GM10266 (cell line): ENCODE measurements at regions not wholly inside any gene's neighbourhood (a gene's known extent, or its start where the extent isn't known, plus 50 kb on each side); places are given as distances from the start of the nearest gene placed in this dataset.

Experiments
- DNase-seq: peaks from one replicate; pipeline ENCODE4 v3.0.0; 2012; ENCODE audit errors: extremely low spot score
- TF ChIP-seq, protein P1 (sequence below): IDR thresholded peaks from 2 replicates; pipeline ENCODE4 v1.5.1; 2012; ENCODE audit warnings: mild to moderate bottlenecking, low read depth; ENCODE audit not compliant: control insufficient read depth, insufficient read depth; ENCODE audit errors: missing control alignments

DNA sequence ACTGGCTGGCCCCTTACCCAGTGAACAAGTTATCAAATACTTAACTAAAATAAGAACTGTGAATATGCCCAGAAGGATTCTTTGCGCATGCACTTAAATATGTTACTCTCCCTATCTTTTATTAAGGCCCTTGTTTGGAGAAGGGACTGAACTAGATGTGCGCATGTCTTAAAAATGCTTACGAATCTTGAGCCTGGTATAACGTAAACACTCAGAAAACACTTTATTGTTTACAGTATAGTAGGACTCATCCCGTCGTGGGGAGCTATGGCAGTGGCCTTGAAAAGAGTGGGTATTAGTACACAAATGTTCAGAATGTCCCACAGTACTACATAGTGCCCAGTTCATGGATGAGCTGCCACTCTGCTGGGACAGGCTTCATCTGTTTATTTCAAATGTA, 75.9 kb upstream of the MAP4K3 start:
- no peak for DNase-seq

GRCh38 chr2:39513641-39514094, 76.6 kb upstream of the MAP4K3 start:
- peak; percentile 52 for DNase-seq
- TF ChIP-seq, protein P1, sequence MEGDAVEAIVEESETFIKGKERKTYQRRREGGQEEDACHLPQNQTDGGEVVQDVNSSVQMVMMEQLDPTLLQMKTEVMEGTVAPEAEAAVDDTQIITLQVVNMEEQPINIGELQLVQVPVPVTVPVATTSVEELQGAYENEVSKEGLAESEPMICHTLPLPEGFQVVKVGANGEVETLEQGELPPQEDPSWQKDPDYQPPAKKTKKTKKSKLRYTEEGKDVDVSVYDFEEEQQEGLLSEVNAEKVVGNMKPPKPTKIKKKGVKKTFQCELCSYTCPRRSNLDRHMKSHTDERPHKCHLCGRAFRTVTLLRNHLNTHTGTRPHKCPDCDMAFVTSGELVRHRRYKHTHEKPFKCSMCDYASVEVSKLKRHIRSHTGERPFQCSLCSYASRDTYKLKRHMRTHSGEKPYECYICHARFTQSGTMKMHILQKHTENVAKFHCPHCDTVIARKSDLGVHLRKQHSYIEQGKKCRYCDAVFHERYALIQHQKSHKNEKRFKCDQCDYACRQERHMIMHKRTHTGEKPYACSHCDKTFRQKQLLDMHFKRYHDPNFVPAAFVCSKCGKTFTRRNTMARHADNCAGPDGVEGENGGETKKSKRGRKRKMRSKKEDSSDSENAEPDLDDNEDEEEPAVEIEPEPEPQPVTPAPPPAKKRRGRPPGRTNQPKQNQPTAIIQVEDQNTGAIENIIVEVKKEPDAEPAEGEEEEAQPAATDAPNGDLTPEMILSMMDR = peak; percentile 54

More for the DNA sequence above, 75.9 kb upstream of the MAP4K3 start:
- TF ChIP-seq, protein P1 = no peak

DNA sequence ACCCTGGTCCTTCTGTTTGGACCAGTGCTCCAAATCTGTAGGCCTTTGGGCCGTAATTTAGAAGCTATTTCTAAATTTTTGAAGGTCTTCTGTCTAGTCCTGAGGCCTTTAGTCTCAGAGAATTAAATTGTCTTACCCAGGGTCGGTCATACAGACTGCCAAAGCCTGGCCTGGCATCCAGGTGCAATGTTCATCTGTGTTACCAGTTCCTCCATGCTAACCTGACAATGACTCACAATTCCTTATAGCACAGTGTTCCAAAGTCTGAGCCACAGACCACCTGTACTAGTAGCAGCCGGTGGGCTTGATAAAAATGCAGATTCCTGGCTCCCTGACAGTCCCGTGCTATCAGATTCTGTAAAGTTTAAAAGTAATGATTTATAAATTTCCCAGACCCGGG, 77.7 kb upstream of the MAP4K3 start:
- TF ChIP-seq, protein P1 = no peak
- DNase-seq = no peak

DNA sequence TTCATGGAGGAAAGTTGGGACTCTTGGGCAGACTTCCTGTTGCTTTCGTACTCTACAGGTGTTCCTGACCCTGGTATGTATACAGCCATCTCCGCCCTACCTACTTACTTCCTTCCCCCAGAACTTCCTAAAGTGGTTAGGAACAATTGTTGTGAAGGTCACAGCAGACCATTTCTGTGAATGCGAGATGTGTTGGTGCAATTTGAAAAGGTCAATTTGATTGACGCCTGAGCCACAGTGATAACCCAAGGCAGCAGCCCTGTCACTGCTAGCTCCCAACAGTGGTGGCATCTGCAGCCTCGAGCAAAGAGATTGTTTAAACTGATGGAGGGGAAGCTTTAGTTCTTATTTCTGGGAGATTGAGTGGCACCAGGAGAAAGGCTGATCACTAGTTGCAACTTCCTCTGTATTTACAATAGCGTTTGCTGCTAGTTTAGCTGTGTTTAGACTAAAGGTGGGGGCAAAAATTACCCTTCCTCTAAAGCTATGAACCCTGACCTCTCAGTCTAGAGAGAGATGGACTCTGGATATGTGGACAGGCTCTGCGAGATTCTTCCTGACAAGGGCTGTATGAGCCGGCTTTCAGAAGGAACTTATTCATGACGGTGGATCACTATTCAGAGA, 78.3 kb upstream of the MAP4K3 start:
- no peak for DNase-seq
- TF ChIP-seq, protein P1 = no peak

DNA sequence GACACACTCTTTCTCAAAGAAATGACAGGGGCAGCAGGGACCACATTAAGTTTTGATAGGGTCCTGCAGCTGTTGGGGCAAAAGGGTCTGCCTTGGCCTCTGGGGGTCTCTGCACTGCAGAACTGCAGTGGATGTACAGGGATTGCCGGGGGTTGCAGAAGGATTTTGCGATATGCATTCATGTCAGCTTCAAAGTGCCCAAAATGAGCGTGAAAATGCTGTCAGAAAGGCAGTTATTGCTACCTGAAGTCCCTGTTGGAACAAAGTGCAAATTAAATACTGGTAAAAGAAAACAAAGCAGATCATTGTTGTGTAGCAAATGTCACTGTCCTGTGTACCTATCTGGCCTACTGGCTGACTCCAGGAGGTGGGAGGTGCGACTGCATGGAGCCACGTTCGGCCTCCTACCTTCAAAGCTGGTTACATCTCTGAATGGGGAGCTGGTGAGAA, 78.8 kb upstream of the MAP4K3 start:
- TF ChIP-seq, protein P1 = no peak
- no peak for DNase-seq

- TF ChIP-seq, protein P1 = no peak
- no peak for DNase-seq
These were observed 79.4 kb upstream of the MAP4K3 start for GRCh38 chr2:39516347-39517101.

DNA sequence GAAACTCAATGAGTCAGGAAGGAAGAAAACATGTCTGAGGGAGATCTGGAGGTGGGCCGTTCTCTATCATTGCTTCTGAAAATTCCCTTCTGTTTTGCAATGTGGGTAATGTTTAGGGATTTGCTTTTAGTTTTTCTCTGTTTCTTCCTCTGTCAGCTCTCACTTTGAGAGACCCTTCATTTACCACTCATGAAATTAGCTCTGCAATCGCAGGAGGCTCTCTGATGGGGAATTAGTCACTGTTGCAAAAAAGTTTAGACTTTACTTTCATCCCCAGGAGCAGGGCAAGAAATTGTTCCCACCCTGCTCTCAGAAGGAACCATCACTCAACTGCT, 80.0 kb upstream of the MAP4K3 start:
- DNase-seq = no peak
- TF ChIP-seq, protein P1 = no peak
